Endothelial cell of umbilical vein (primary cell): ENCODE measurements at regions not wholly inside any gene's neighbourhood (a gene's known extent, or its start where the extent isn't known, plus 50 kb on each side); places are given as distances from the start of the nearest gene placed in this dataset.

Source experiments
- BruUV-seq: library from RNA; stranded (reverse); fragments of 400-500 nt; replicated peaks from 2 replicates; lab custom pipeline; 2021; lab: Mats Ljungman, UMichigan
- CTCF ChIA-PET: fragments of 300-600, 350-600 bp; sonication (Branson Sonifier 250); formaldehyde crosslinking; loops from one replicate; lab custom pipeline; 2021; ENCODE audit warnings: antibody characterized with exemption, inconsistent platforms; lab: Charles Lee
- POLR2A ChIA-PET: fragments of 300-600, 350-600 bp; sonication (Branson Sonifier 250); formaldehyde crosslinking; loops from one replicate; lab custom pipeline; 2021; ENCODE audit warnings: antibody characterized with exemption, inconsistent platforms; lab: Charles Lee
- DNase-seq: peaks from one replicate; pipeline ENCODE4 v3.0.0-alpha.2; 2011; ENCODE audit warnings: low read depth, low spot score
- FAIRE-seq: peaks from 2 replicates; lab custom pipeline; 2011; peaks lifted over from hg19 to GRCh38; lab: Jason Lieb, UNC
- H2AFZ ChIP-seq: 2 replicates; pipeline ENCODE4 v1.6.0; 2012; ENCODE audit warnings: low read depth, low read length, control low read depth, inconsistent platforms
- H3K27ac ChIP-seq: 2 replicates; pipeline ENCODE4 v1.5.1; 2011; ENCODE audit warnings: low read depth, mild to moderate bottlenecking, control low read depth, low read length, moderate library complexity; ENCODE audit not compliant: insufficient read depth
- H3K27me3 ChIP-seq, 2 experiments: 2 replicates each; pipeline versions ENCODE4 v1.6.0 to v1.6.1; 2011; ENCODE audit warnings: low read length in 2 of 2, mixed read lengths in 1 of 2; ENCODE audit not compliant: control insufficient read depth in 2 of 2, insufficient read depth in 2 of 2
- H3K36me3 ChIP-seq, 2 experiments: 2 replicates in 1 of 2; 3 replicates in 1 of 2; pipeline ENCODE4 v1.5.1; 2011; ENCODE audit warnings: low read length in 2 of 2, mild to moderate bottlenecking in 1 of 2, moderate library complexity in 1 of 2; ENCODE audit not compliant: control insufficient read depth in 2 of 2, insufficient read depth in 2 of 2; ENCODE audit errors: extremely low read depth in 1 of 2
- H3K4me1 ChIP-seq: 3 replicates; pipeline ENCODE4 v1.5.1; 2011; ENCODE audit warnings: mild to moderate bottlenecking, low read length; ENCODE audit not compliant: control insufficient read depth, insufficient read depth; ENCODE audit errors: extremely low read depth
- H3K4me2 ChIP-seq: 2 replicates; pipeline ENCODE4 v1.6.1; 2011; ENCODE audit warnings: low read length, control low read depth, mixed read lengths; ENCODE audit not compliant: insufficient read depth
- H3K4me3 ChIP-seq, 3 experiments: fragments of 200-600 bp in 1 of 3; sonication (generic), shearing (Covaris generic) in 1 of 3; replicated peaks in 1 of 3; 2 replicates each; pipeline ENCODE4 v1.5.1; 2011 to 2016; ENCODE audit warnings: control low read depth in 3 of 3, low read length in 3 of 3, mild to moderate bottlenecking in 2 of 3, inconsistent platforms in 1 of 3, low read depth in 1 of 3, moderate library complexity in 1 of 3; ENCODE audit not compliant: insufficient read depth in 1 of 3
- H3K79me2 ChIP-seq: 2 replicates; pipeline ENCODE4 v1.6.0; 2012; ENCODE audit warnings: low read length, inconsistent platforms; ENCODE audit not compliant: control insufficient read depth, insufficient read depth
- H3K9ac ChIP-seq: replicated peaks from 2 replicates; pipeline ENCODE3; 2011; ENCODE audit warnings: low read length, control low read depth; ENCODE audit not compliant: insufficient read depth; ENCODE audit errors: extremely low read depth
- H3K9me1 ChIP-seq: replicated peaks from 3 replicates; pipeline ENCODE4 v1.6.0; 2011; ENCODE audit warnings: mild to moderate bottlenecking, low read length; ENCODE audit not compliant: control insufficient read depth, insufficient read depth; ENCODE audit errors: extremely low read depth
- H3K9me3 ChIP-seq: replicated peaks from 2 replicates; pipeline ENCODE4 v1.5.1; 2012; ENCODE audit warnings: low read length, inconsistent platforms; ENCODE audit not compliant: control insufficient read depth, insufficient read depth
- H4K20me1 ChIP-seq: replicated peaks from 2 replicates; pipeline ENCODE3; 2011; ENCODE audit warnings: mild to moderate bottlenecking, low read length; ENCODE audit not compliant: control insufficient read depth, insufficient read depth; ENCODE audit errors: extremely low read depth
- CTCF ChIP-seq, 2 donors: IDR thresholded peaks; 1 replicate in 1 of 2; 2 replicates in 1 of 2; pipeline ENCODE4 v1.5.1; 2011; ENCODE audit warnings: low read length in 2 of 2, mild to moderate bottlenecking in 2 of 2, moderate library complexity in 2 of 2, control low read depth in 1 of 2, inconsistent platforms in 1 of 2, low read depth in 1 of 2; ENCODE audit not compliant: insufficient read depth in 1 of 2; ENCODE audit errors: extremely low read depth in 1 of 2
- POLR2AphosphoS5 ChIP-seq: IDR thresholded peaks from 2 replicates; pipeline ENCODE4 v1.6.1; 2012; ENCODE audit warnings: low read depth, mild to moderate bottlenecking, control low read depth, low read length, moderate library complexity; ENCODE audit not compliant: insufficient read depth
- dilution Hi-C: fragments of 300-500 bp; cut with MboI; formaldehyde crosslinking; loops from one replicate; pipeline ENCODE4 v1.15.0; 2019; ENCODE audit warnings: low sequenced_read_pairs; ENCODE audit not compliant: extremely low pct_ligation_motif_present
- intact Hi-C: fragments of 100-400 bp; cut with micrococcal nuclease; formaldehyde crosslinking; loops from one replicate; pipeline ENCODE4 v1.10.0; 2022

GRCh38 chr15:56821721-56822425 is 88.6 kb upstream of the ZNF280D start:
- ChIA-PET CTCF (interaction anchor here (0.6 to 3.0 kb wide), 44 partner anchors 8 to 720 kb away, joined by 3 to 28 read pairs (median 4); partner anchors contain the start of genes TCF12 and ZNF280D), POLR2A (no interaction called here)
- peak overlapping the region; percentile 91 for H2AFZ ChIP-seq

More at GRCh38 chr15:56821721-56822425, 88.6 kb upstream of the ZNF280D start:
- BruUV-seq, result no TSS peak
- dilution Hi-C loops (no loop called here), intact Hi-C loops (loop anchor here (1.0 to 10.0 kb wide), 7 partner anchors 47 to 705 kb away; partner anchors contain the start of gene TCF12)
- no peaks in the 10 kb centered on the region for H4K20me1 ChIP-seq
- H3K4me2 ChIP-seq, result no peak overlapping the region
- no peak overlapping the region for H3K9ac ChIP-seq
- peak; percentile 77 for DNase-seq
- H3K27ac ChIP-seq, result no peak overlapping the region
- H3K9me3 ChIP-seq, result no peaks in the 10 kb centered on the region
- peaks cover 0 to 3% of the 10 kb centered on the region in 2 experiments for H3K27me3 ChIP-seq
- no peaks in the 10 kb centered on the region for H3K36me3 ChIP-seq
- peak; percentile 82 for FAIRE-seq
- H3K4me3 ChIP-seq, result no peak overlapping the region
- H3K9me1 ChIP-seq, result no peaks in the 10 kb centered on the region
- TF ChIP-seq POLR2AphosphoS5, result no peak
- TF ChIP-seq CTCF (IDR thresholded peaks at IDR 0.05; ENCODE audit: extremely low read depth in 1 of 2, insufficient read depth in 1 of 2, low read depth in 1 of 2, low read length in 2 of 2), result peak; percentile 65 to 74
- H3K79me2 ChIP-seq, result no peaks in the 10 kb centered on the region
- peaks cover 18% of the 10 kb centered on the region for H3K4me1 ChIP-seq
